Uterus (tissue), 2 donors: ENCODE measurements at regions not wholly inside any gene's neighbourhood (a gene's known extent, or its start where the extent isn't known, plus 50 kb on each side); places are given as distances from the start of the nearest gene placed in this dataset.

ENCODE experiments used
- CTCF ChIP-seq, 4 experiments: fragments of 200-600 bp in 2 of 4; fragments of 450-650 bp in 2 of 4; sonication (generic) in 2 of 4; IDR thresholded peaks; one replicate each; pipeline ENCODE4 v1.5.1; 2016 to 2019; ENCODE audit warnings: antibody characterized with exemption in 4 of 4, mild to moderate bottlenecking in 2 of 4, moderate library complexity in 1 of 4
- POLR2A ChIP-seq, 2 donors: fragments of 450-650 bp; IDR thresholded peaks; one replicate each; pipeline ENCODE4 v1.6.1; 2016; ENCODE audit warnings: antibody characterized with exemption in 2 of 2, mild to moderate bottlenecking in 1 of 2, moderate library complexity in 1 of 2

- TF ChIP-seq CTCF (IDR thresholded peaks at IDR 0.05) (no peak), POLR2A (IDR thresholded peaks at IDR 0.05) (no peak)
Measured at GRCh38 chr15:66908744-66909095, 156.7 kb upstream of the SMAD3 start.
